ENCODE measurements at regions not wholly inside any gene's neighbourhood (a gene's known extent, or its start where the extent isn't known, plus 50 kb on each side); places are given as distances from the start of the nearest gene placed in this dataset.

DNA sequence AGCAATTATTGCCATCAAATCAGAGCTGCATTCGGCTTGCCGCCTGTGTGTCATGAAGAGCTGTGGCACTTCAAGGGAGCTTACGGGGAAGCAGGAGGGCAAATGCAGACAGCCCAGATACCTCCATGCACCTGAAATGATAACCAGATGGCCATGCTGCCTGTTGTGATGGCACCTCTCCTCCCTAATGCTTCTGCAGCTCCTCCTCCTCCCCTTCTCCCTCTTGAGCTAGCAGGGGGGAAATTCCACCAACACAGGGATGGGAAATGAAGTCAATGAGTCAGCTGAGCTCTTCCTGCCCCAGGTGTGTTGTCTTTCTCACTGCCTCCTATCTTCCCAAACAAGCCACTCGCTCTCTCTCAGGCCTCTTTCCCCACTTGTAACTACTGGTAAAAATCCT, 565.0 kb downstream of the BCOR start:
- no peaks in the 10 kb centered on the region for H3K27me3 ChIP-seq (replicated peaks; ENCODE audit: control insufficient read depth, insufficient read depth, low read length, poor library complexity, severe bottlenecking)

DNA sequence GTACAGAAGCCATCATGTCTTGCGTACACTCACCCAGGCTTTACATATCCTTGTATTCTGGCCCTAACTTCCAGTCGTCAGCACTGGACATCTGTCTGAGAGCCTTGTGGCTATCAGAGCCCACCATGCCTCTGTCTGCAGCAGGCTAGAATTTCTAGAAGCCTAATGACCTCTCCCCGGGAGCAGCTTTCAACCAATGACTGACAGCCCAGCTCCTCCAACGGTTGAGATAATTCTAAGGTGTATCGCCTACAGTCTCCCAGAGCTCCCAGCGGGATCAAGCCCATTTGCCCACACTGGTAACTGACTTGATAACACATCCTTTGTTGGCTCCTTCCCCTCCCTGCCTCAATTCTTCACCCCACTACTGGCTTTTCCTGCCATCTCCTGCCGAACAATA, 562.8 kb downstream of the BCOR start:
- no peak for DNase-seq
- Histone ChIP-seq H3K27ac (ENCODE audit: insufficient read depth, low read length, poor library complexity, severe bottlenecking) (no peak overlapping the region), H3K4me3 (ENCODE audit: insufficient read depth, low read depth, low read length, poor library complexity, severe bottlenecking) (no peak overlapping the region), H3K9me3 (ENCODE audit: control insufficient read depth, low read length) (no peaks in the 10 kb centered on the region), H3K36me3 (ENCODE audit: control insufficient read depth, insufficient read depth, low read length) (no peaks in the 10 kb centered on the region), H3K27me3 (replicated peaks; ENCODE audit: control insufficient read depth, insufficient read depth, low read length, poor library complexity, severe bottlenecking) (no peaks in the 10 kb centered on the region), H3K4me1 (ENCODE audit: control insufficient read depth, insufficient read depth, low read length, poor library complexity, severe bottlenecking) (no peaks in the 10 kb centered on the region)

More for the DNA sequence above, 565.0 kb downstream of the BCOR start:
- Histone ChIP-seq H3K27ac (ENCODE audit: insufficient read depth, low read length, poor library complexity, severe bottlenecking) (no peak overlapping the region), H3K36me3 (ENCODE audit: control insufficient read depth, insufficient read depth, low read length) (no peaks in the 10 kb centered on the region), H3K9me3 (ENCODE audit: control insufficient read depth, low read length) (no peaks in the 10 kb centered on the region), H3K4me1 (ENCODE audit: control insufficient read depth, insufficient read depth, low read length, poor library complexity, severe bottlenecking) (no peaks in the 10 kb centered on the region), H3K4me3 (ENCODE audit: insufficient read depth, low read depth, low read length, poor library complexity, severe bottlenecking) (no peak overlapping the region)
- no peak for DNase-seq

GRCh38 chrX:39536211-39536610, 561.5 kb downstream of the BCOR start:
- Histone ChIP-seq H3K36me3 (ENCODE audit: control insufficient read depth, insufficient read depth, low read length) (no peaks in the 10 kb centered on the region), H3K27ac (ENCODE audit: insufficient read depth, low read length, poor library complexity, severe bottlenecking) (no peak overlapping the region), H3K4me3 (ENCODE audit: insufficient read depth, low read depth, low read length, poor library complexity, severe bottlenecking) (no peak overlapping the region), H3K4me1 (ENCODE audit: control insufficient read depth, insufficient read depth, low read length, poor library complexity, severe bottlenecking) (no peaks in the 10 kb centered on the region), H3K9me3 (ENCODE audit: control insufficient read depth, low read length) (no peaks in the 10 kb centered on the region), H3K27me3 (replicated peaks; ENCODE audit: control insufficient read depth, insufficient read depth, low read length, poor library complexity, severe bottlenecking) (no peaks in the 10 kb centered on the region)
- no peak for DNase-seq

DNA sequence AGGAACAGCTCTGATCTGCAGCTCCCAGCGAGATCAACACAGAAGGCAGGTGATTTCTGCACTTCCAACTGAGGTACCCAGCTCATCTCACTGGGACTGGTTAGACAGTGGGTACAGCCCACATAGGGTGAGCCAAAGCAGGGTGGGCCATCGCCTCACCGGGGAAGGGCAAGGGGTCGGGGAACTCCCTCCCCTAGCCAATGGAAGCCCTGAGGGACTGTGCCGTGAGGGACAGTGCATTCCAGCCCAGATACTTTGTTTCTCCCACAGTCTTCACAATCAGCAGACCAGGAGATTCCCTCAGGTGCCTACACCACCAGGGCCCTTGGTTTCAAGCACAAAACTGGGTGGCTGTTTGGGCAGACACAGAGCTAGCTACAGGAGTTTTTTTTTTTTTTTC, 555.9 kb downstream of the BCOR start:
- no peaks in the 10 kb centered on the region for H3K9me3 ChIP-seq (ENCODE audit: control insufficient read depth, low read length)
- no peak overlapping the region for H3K27ac ChIP-seq (ENCODE audit: insufficient read depth, low read length, poor library complexity, severe bottlenecking)
- no peak overlapping the region for H3K4me3 ChIP-seq (ENCODE audit: insufficient read depth, low read depth, low read length, poor library complexity, severe bottlenecking)
- no peak for DNase-seq
- no peaks in the 10 kb centered on the region for H3K4me1 ChIP-seq (ENCODE audit: control insufficient read depth, insufficient read depth, low read length, poor library complexity, severe bottlenecking)
- no peaks in the 10 kb centered on the region for H3K36me3 ChIP-seq (ENCODE audit: control insufficient read depth, insufficient read depth, low read length)
- H3K27me3 ChIP-seq (replicated peaks; ENCODE audit: control insufficient read depth, insufficient read depth, low read length, poor library complexity, severe bottlenecking): no peaks in the 10 kb centered on the region

DNA sequence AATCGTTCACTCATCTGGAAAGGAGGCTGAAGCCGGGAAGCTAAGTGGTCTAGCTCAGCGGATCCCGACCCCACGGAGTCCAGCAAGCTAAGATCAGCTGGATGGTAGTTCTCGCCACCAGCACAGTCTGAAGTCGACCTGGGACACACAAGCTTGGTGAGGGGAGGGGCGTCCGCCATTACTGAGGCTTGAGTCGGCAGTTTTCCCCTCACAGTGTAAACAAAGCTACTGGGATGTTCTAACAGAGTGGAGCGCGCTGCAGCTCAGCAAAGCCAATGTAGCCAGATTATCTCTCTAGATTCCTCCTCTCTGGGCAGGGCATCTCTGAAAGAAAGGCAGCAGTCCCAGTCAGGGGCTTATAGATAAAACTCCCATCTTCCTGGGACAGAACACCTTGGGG, 555.4 kb downstream of the BCOR start:
- no peak for DNase-seq
- Histone ChIP-seq H3K4me3 (ENCODE audit: insufficient read depth, low read depth, low read length, poor library complexity, severe bottlenecking) (no peak overlapping the region), H3K27ac (ENCODE audit: insufficient read depth, low read length, poor library complexity, severe bottlenecking) (no peak overlapping the region), H3K36me3 (ENCODE audit: control insufficient read depth, insufficient read depth, low read length) (no peaks in the 10 kb centered on the region), H3K4me1 (ENCODE audit: control insufficient read depth, insufficient read depth, low read length, poor library complexity, severe bottlenecking) (no peaks in the 10 kb centered on the region), H3K9me3 (ENCODE audit: control insufficient read depth, low read length) (no peaks in the 10 kb centered on the region), H3K27me3 (replicated peaks; ENCODE audit: control insufficient read depth, insufficient read depth, low read length, poor library complexity, severe bottlenecking) (no peaks in the 10 kb centered on the region)

DNA sequence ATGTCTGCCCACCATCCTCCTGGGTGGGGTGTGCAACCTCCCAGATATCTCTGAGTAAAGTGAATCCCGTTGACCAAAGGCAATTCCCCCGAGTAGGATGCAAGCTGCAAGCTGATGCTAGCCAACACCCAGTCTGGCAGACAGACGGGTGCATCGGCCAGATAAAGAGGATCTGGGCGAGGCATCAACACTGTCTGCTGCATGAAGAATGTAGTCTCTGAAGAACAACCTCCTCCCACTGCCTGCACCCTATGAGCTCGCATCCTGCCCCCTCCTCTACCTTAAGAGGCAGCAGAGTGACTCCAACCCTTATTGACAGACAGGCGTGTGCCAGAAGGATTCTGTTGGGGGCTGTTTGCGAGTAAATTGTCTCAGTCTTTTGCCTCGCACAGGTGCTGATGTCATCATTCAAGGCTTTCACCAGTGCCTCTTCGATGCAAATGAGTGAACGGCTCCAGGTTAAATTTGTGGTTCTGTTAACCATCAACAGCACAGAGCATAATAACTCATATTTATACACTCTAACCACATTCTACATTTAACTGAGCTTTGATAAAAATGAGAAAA, 546.9 kb downstream of the BCOR start:
- no peaks in the 10 kb centered on the region for H3K36me3 ChIP-seq (ENCODE audit: control insufficient read depth, insufficient read depth, low read length)
- no peaks in the 10 kb centered on the region for H3K27me3 ChIP-seq (replicated peaks; ENCODE audit: control insufficient read depth, insufficient read depth, low read length, poor library complexity, severe bottlenecking)
- DNase-seq: no peak
- H3K4me1 ChIP-seq (ENCODE audit: control insufficient read depth, insufficient read depth, low read length, poor library complexity, severe bottlenecking): no peaks in the 10 kb centered on the region
- no peaks in the 10 kb centered on the region for H3K9me3 ChIP-seq (ENCODE audit: control insufficient read depth, low read length)
- H3K27ac ChIP-seq (ENCODE audit: insufficient read depth, low read length, poor library complexity, severe bottlenecking): no peak overlapping the region
- no peak overlapping the region for H3K4me3 ChIP-seq (ENCODE audit: insufficient read depth, low read depth, low read length, poor library complexity, severe bottlenecking)

DNA sequence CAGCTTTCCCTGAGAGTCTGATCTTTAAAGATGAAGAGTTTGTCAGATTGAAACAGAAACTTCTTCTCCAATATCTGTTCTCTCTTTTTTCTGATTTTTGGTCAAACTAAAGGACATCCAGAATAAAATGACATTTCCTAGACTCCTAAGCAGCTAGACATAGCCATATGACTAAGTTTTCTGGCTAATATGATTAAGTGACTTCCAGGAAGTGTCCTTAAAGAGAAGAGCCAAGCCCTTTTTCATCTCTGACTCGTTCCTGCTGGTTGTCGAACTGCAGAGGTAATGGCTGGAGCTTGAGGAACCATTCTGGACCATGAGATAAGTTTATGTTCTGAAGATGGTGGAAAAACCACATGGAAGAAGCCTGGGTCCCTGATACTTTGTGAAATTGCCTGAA, 546.0 kb downstream of the BCOR start:
- H3K36me3 ChIP-seq (ENCODE audit: control insufficient read depth, insufficient read depth, low read length): no peaks in the 10 kb centered on the region
- no peaks in the 10 kb centered on the region for H3K4me1 ChIP-seq (ENCODE audit: control insufficient read depth, insufficient read depth, low read length, poor library complexity, severe bottlenecking)
- no peaks in the 10 kb centered on the region for H3K27me3 ChIP-seq (replicated peaks; ENCODE audit: control insufficient read depth, insufficient read depth, low read length, poor library complexity, severe bottlenecking)
- no peak for DNase-seq
- no peak overlapping the region for H3K4me3 ChIP-seq (ENCODE audit: insufficient read depth, low read depth, low read length, poor library complexity, severe bottlenecking)
- no peaks in the 10 kb centered on the region for H3K9me3 ChIP-seq (ENCODE audit: control insufficient read depth, low read length)
- H3K27ac ChIP-seq (ENCODE audit: insufficient read depth, low read length, poor library complexity, severe bottlenecking): no peak overlapping the region

GRCh38 chrX:39555431-39555830, 542.3 kb downstream of the BCOR start:
- Histone ChIP-seq H3K4me1 (ENCODE audit: control insufficient read depth, insufficient read depth, low read length, poor library complexity, severe bottlenecking) (no peaks in the 10 kb centered on the region), H3K4me3 (ENCODE audit: insufficient read depth, low read depth, low read length, poor library complexity, severe bottlenecking) (no peak overlapping the region), H3K36me3 (ENCODE audit: control insufficient read depth, insufficient read depth, low read length) (no peaks in the 10 kb centered on the region), H3K27ac (ENCODE audit: insufficient read depth, low read length, poor library complexity, severe bottlenecking) (no peak overlapping the region), H3K27me3 (replicated peaks; ENCODE audit: control insufficient read depth, insufficient read depth, low read length, poor library complexity, severe bottlenecking) (no peaks in the 10 kb centered on the region), H3K9me3 (ENCODE audit: control insufficient read depth, low read length) (no peaks in the 10 kb centered on the region)
- DNase-seq: no peak

- Histone ChIP-seq H3K36me3 (ENCODE audit: control insufficient read depth, insufficient read depth, low read length) (no peaks in the 10 kb centered on the region), H3K27me3 (replicated peaks; ENCODE audit: control insufficient read depth, insufficient read depth, low read length, poor library complexity, severe bottlenecking) (no peaks in the 10 kb centered on the region), H3K27ac (ENCODE audit: insufficient read depth, low read length, poor library complexity, severe bottlenecking) (no peak overlapping the region), H3K4me3 (ENCODE audit: insufficient read depth, low read depth, low read length, poor library complexity, severe bottlenecking) (no peak overlapping the region), H3K4me1 (ENCODE audit: control insufficient read depth, insufficient read depth, low read length, poor library complexity, severe bottlenecking) (no peaks in the 10 kb centered on the region), H3K9me3 (ENCODE audit: control insufficient read depth, low read length) (no peaks in the 10 kb centered on the region)
- DNase-seq: no peak
Observed at GRCh38 chrX:39556056-39556455, 541.7 kb downstream of the BCOR start.

DNA sequence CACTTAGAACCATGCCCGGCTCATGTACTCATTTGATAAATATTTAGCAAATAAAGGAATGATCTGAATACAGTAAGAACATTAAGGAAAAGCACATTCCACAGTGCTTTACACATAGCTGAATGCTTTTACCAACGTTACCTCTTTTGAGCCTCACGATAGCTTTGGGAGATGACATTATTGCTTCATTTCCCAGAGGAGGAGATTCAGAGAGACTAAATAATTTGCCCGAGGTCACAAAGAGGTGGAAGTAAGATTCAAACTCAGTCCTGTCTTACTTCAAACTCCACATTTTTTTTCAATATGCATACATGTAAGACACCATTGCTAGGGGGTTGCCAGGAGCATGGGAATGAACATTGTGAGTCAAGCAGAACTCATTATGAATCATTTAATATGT, 538.5 kb downstream of the BCOR start:
- DNase-seq: no peak
- Histone ChIP-seq H3K27ac (ENCODE audit: insufficient read depth, low read length, poor library complexity, severe bottlenecking) (no peak overlapping the region), H3K27me3 (replicated peaks; ENCODE audit: control insufficient read depth, insufficient read depth, low read length, poor library complexity, severe bottlenecking) (no peaks in the 10 kb centered on the region), H3K4me1 (ENCODE audit: control insufficient read depth, insufficient read depth, low read length, poor library complexity, severe bottlenecking) (no peaks in the 10 kb centered on the region), H3K36me3 (ENCODE audit: control insufficient read depth, insufficient read depth, low read length) (no peaks in the 10 kb centered on the region), H3K9me3 (ENCODE audit: control insufficient read depth, low read length) (no peaks in the 10 kb centered on the region), H3K4me3 (ENCODE audit: insufficient read depth, low read depth, low read length, poor library complexity, severe bottlenecking) (no peak overlapping the region)

- Histone ChIP-seq H3K36me3 (ENCODE audit: control insufficient read depth, insufficient read depth, low read length) (no peaks in the 10 kb centered on the region), H3K4me1 (ENCODE audit: control insufficient read depth, insufficient read depth, low read length, poor library complexity, severe bottlenecking) (no peaks in the 10 kb centered on the region), H3K27me3 (replicated peaks; ENCODE audit: control insufficient read depth, insufficient read depth, low read length, poor library complexity, severe bottlenecking) (no peaks in the 10 kb centered on the region), H3K9me3 (ENCODE audit: control insufficient read depth, low read length) (no peaks in the 10 kb centered on the region), H3K4me3 (ENCODE audit: insufficient read depth, low read depth, low read length, poor library complexity, severe bottlenecking) (no peak overlapping the region), H3K27ac (ENCODE audit: insufficient read depth, low read length, poor library complexity, severe bottlenecking) (no peak overlapping the region)
- no peak for DNase-seq
Observed at GRCh38 chrX:39560271-39560670, 537.5 kb downstream of the BCOR start.
